ENCODE measurements at regions not wholly inside any gene's neighbourhood (a gene's known extent, or its start where the extent isn't known, plus 50 kb on each side); places are given as distances from the start of the nearest gene placed in this dataset.

- Mint-ChIP-seq H3K4me3 (peak overlapping the region; percentile 70; the same call in 1 of the 2 replicates), H3K27me3 (ENCODE audit: insufficient read depth) (peaks cover 3% of the 10 kb centered on the region; the same call in 1 of the 2 replicates), H3K4me1 (ENCODE audit: low read depth) (peaks cover 80% of the 10 kb centered on the region), H3K9me3 (peaks cover 30% of the 10 kb centered on the region), H3K27ac (peak overlapping the region; percentile 95), H3K36me3 (ENCODE audit: low read depth) (peaks cover 35% of the 10 kb centered on the region)
- TF ChIP-seq, protein P1, sequence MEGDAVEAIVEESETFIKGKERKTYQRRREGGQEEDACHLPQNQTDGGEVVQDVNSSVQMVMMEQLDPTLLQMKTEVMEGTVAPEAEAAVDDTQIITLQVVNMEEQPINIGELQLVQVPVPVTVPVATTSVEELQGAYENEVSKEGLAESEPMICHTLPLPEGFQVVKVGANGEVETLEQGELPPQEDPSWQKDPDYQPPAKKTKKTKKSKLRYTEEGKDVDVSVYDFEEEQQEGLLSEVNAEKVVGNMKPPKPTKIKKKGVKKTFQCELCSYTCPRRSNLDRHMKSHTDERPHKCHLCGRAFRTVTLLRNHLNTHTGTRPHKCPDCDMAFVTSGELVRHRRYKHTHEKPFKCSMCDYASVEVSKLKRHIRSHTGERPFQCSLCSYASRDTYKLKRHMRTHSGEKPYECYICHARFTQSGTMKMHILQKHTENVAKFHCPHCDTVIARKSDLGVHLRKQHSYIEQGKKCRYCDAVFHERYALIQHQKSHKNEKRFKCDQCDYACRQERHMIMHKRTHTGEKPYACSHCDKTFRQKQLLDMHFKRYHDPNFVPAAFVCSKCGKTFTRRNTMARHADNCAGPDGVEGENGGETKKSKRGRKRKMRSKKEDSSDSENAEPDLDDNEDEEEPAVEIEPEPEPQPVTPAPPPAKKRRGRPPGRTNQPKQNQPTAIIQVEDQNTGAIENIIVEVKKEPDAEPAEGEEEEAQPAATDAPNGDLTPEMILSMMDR (IDR thresholded peaks at IDR 0.05), result no peak
- no peak for DNase-seq
These were observed 105.9 kb upstream of the ATF7IP start for GRCh38 chr12:14259481-14260010.

- Mint-ChIP-seq H3K9me3 (peaks cover 33% of the 10 kb centered on the region), H3K4me1 (ENCODE audit: low read depth) (peaks cover 76% of the 10 kb centered on the region), H3K27ac (peak overlapping the region; percentile 95)
These were observed 105.2 kb upstream of the ATF7IP start for GRCh38 chr12:14260011-14260993.

DNA sequence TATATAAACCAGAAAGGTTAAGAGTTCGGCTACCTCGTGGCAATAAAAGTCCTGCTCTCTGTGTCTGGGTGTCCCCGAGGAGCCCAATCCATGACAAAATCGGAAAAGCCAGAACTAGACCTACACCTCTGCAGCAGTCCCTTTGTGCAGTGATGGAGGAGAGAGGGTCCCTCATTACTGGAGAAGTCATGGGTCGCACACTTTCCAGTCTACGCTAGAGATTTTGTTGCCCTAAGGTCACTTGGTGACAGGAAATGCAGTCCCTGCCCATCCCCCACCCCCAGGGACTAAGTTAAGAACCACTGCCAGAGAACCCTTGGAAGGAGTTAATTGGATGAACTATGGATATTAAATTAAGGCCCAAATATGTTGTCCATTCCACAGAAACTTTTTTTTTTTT lies 104.4 kb upstream of the ATF7IP start:
- Mint-ChIP-seq H3K9me3 (peaks cover 33% of the 10 kb centered on the region), H3K27me3 (ENCODE audit: insufficient read depth) (no peaks in the 10 kb centered on the region; the same call in 1 of the 2 replicates), H3K36me3 (ENCODE audit: low read depth) (peaks cover 38% of the 10 kb centered on the region), H3K4me3 (peak overlapping the region; percentile 70), H3K27ac (peak overlapping the region; percentile 95), H3K4me1 (ENCODE audit: low read depth) (peaks cover 68% of the 10 kb centered on the region)
- TF ChIP-seq, protein P1 (IDR thresholded peaks at IDR 0.05), result no peak
- DNase-seq, result no peak

More at GRCh38 chr12:14260011-14260993, 105.2 kb upstream of the ATF7IP start:
- peak overlapping the region; percentile 70 for H3K4me3 Mint-ChIP-seq
- DNase-seq, result peak; percentile 93
- TF ChIP-seq, protein P1 (IDR thresholded peaks at IDR 0.05), result no peak
- peaks cover under 1% of the 10 kb centered on the region; the same call in 1 of the 2 replicates for H3K27me3 Mint-ChIP-seq (ENCODE audit: insufficient read depth)
- H3K36me3 Mint-ChIP-seq (ENCODE audit: low read depth), result peaks cover 38% of the 10 kb centered on the region

DNA sequence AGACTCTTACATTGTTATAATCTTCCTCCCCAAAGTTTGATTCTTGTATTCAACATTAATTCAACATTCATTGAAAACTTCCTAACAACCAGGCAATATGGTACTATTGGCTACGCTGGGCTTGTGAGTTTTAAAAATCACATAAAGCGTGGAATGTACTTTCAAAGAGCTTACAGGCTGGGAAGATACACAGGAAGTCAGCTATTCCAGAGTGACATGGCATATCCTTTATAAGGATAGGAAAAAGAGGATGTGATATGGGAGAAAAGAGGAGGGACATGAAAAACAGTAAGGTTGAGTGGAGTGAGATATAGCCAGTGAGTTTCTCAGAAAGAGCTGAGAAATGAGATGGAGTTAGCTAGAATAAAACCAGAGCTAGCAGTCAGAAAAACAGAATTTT lies 103.6 kb upstream of the ATF7IP start:
- Mint-ChIP-seq H3K9me3 (peaks cover 33% of the 10 kb centered on the region), H3K27me3 (ENCODE audit: insufficient read depth) (no peaks in the 10 kb centered on the region; the same call in 1 of the 2 replicates), H3K4me3 (no peak overlapping the region), H3K4me1 (ENCODE audit: low read depth) (peaks cover 60% of the 10 kb centered on the region), H3K27ac (peak overlapping the region; percentile 95), H3K36me3 (ENCODE audit: low read depth) (peaks cover 38% of the 10 kb centered on the region)
- TF ChIP-seq, protein P1 (IDR thresholded peaks at IDR 0.05), result no peak
- no peak for DNase-seq

DNA sequence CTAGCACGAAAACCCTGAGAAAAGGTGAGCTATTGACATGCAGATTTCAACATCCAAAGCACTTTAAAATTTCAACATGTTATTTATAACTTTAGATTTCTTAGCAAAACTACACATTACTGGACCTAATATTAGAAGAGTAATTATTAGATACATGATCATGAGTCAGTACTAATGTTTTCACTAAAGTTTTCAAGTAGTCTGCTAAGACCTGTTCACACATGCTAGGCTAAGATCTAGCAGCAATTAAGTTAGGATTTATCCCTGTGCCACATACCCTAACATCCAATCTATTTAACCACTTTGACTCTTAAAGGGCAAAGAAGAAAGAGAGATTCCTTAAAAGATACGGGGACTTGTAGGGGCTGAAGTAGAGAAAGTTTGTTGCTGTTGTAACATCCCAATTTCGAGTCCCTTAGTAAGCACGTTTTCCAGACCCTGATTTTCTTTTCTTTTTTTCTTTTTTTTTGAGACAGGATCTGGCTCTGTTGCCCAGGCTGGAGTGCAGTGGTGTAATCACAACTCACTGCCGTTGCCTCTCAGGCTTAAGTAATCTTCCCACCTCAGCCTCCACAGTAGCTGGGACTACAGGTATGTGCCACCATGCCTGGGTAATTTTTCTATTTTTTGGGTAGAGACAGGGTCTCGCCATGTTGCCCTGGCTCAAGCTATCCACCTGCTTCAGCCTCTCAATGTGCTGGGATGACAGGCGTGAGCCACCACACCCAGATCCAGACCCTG lies 102.5 kb upstream of the ATF7IP start:
- H3K27ac Mint-ChIP-seq, result no peak overlapping the region
- no peak for DNase-seq
- H3K4me1 Mint-ChIP-seq (ENCODE audit: low read depth), result peaks cover 49% of the 10 kb centered on the region
- no peak overlapping the region for H3K4me3 Mint-ChIP-seq
- H3K36me3 Mint-ChIP-seq (ENCODE audit: low read depth), result peaks cover 38% of the 10 kb centered on the region
- peaks cover 33% of the 10 kb centered on the region for H3K9me3 Mint-ChIP-seq
- TF ChIP-seq, protein P1 (IDR thresholded peaks at IDR 0.05), result no peak
- H3K27me3 Mint-ChIP-seq (ENCODE audit: insufficient read depth), result no peaks in the 10 kb centered on the region; the same call in none of the 2 replicates

Data from HFFc6 (cell line).